ENCODE measurements at regions not wholly inside any gene's neighbourhood (a gene's known extent, or its start where the extent isn't known, plus 50 kb on each side); places are given as distances from the start of the nearest gene placed in this dataset.

DNA sequence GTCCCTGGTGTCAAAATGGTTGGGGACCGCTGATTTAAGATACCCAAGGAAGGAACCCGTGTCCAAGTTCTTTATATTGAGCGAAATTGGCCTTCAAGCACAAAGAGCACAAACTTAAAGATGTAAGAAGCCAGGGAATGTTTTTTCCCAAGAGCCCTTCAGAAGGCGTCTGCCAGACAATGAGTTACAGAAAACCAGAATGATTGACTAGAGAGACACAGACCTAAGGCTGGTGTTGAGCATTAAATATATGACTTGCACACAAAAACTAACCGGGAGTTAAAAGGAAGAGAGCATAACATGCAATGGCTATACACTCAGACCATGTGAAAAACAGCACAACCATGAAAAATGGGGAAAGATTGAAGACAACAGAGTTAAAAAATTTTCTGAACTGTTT, 157.5 kb upstream of the FAM9B start:
- TF ChIP-seq, protein P1, sequence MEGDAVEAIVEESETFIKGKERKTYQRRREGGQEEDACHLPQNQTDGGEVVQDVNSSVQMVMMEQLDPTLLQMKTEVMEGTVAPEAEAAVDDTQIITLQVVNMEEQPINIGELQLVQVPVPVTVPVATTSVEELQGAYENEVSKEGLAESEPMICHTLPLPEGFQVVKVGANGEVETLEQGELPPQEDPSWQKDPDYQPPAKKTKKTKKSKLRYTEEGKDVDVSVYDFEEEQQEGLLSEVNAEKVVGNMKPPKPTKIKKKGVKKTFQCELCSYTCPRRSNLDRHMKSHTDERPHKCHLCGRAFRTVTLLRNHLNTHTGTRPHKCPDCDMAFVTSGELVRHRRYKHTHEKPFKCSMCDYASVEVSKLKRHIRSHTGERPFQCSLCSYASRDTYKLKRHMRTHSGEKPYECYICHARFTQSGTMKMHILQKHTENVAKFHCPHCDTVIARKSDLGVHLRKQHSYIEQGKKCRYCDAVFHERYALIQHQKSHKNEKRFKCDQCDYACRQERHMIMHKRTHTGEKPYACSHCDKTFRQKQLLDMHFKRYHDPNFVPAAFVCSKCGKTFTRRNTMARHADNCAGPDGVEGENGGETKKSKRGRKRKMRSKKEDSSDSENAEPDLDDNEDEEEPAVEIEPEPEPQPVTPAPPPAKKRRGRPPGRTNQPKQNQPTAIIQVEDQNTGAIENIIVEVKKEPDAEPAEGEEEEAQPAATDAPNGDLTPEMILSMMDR (IDR thresholded peaks at IDR 0.05; ENCODE audit: borderline replicate concordance, extremely low read depth, low read length, poor library complexity, severe bottlenecking) = no peak
- no peak for TF ChIP-seq EZH2 (IDR thresholded peaks at IDR 0.05; ENCODE audit: borderline replicate concordance, low read depth, low read length, severe bottlenecking)
- H3K36me3 ChIP-seq (ENCODE audit: insufficient read depth, low read length) = no peaks in the 10 kb centered on the region
- no peak overlapping the region for H2AFZ ChIP-seq (ENCODE audit: low read depth, low read length)
- H3K9me3 ChIP-seq (ENCODE audit: insufficient read depth, low read length, severe bottlenecking) = no peaks in the 10 kb centered on the region
- no peak for DNase-seq
- H3K4me3 ChIP-seq (ENCODE audit: low read depth in 1 of 2, low read length in 2 of 2) = no peak overlapping the region
- H3K27ac ChIP-seq (ENCODE audit: low read length) = no peak overlapping the region
- H4K20me1 ChIP-seq (ENCODE audit: insufficient read depth, low read length) = no peaks in the 10 kb centered on the region
- H3K79me2 ChIP-seq (ENCODE audit: insufficient read depth, low read length) = no peaks in the 10 kb centered on the region
- no peak overlapping the region for H3K4me2 ChIP-seq (ENCODE audit: insufficient read depth, low read length)
- ATAC-seq (ENCODE audit: insufficient read depth, low read depth) = no peak
- H3K27me3 ChIP-seq (ENCODE audit: insufficient read depth, low read length, poor library complexity) = no peaks in the 10 kb centered on the region
- H3K4me1 ChIP-seq (ENCODE audit: insufficient read depth, low read length) = peaks cover 10% of the 10 kb centered on the region
- H3K9ac ChIP-seq (ENCODE audit: low read depth, low read length) = no peak overlapping the region

DNA sequence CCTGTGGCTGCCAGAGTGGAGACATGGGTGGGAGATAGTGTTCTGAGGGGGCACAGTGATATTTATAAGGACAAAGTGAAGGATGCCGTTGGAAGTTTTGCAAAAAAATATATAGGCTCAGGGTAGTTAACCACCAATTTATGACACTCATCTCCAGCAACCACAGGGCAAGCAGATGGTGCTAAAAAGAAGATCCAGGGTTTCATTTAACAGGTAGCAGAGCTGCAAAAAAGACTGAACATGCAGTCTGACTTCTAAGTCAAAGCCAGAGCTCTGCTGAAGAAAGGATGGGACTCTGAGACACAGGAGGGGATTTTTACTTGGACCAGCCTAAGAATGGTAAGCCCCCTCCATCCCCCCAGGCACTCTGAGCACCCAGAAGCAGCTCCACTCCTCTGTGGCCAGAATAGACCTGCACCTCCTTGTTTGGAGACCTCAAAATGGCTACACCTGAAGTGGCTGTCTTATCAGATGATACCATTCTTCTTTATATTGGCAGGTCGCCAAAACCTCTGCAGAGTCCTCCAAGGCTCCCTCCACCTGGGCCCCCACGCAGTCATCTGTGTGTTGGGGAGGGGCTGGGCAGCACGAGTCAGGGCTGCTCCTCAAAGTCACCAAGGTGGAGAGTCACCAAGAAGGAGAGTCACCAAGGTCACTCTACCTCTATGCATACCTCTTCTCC, 161.4 kb upstream of the FAM9B start:
- no peak for TF ChIP-seq EZH2 (IDR thresholded peaks at IDR 0.05; ENCODE audit: borderline replicate concordance, low read depth, low read length, severe bottlenecking)
- TF ChIP-seq, protein P1 (IDR thresholded peaks at IDR 0.05; ENCODE audit: borderline replicate concordance, extremely low read depth, low read length, poor library complexity, severe bottlenecking) = no peak
- Histone ChIP-seq H3K4me1 (ENCODE audit: insufficient read depth, low read length) (peaks cover 10% of the 10 kb centered on the region), H4K20me1 (ENCODE audit: insufficient read depth, low read length) (no peaks in the 10 kb centered on the region), H3K79me2 (ENCODE audit: insufficient read depth, low read length) (no peaks in the 10 kb centered on the region), H3K4me2 (ENCODE audit: insufficient read depth, low read length) (no peak overlapping the region), H3K27me3 (ENCODE audit: insufficient read depth, low read length, poor library complexity) (no peaks in the 10 kb centered on the region), H3K27ac (ENCODE audit: low read length) (no peak overlapping the region), H2AFZ (ENCODE audit: low read depth, low read length) (no peak overlapping the region), H3K4me3 (ENCODE audit: low read depth in 1 of 2, low read length in 2 of 2) (no peak overlapping the region), H3K9ac (ENCODE audit: low read depth, low read length) (no peak overlapping the region), H3K9me3 (ENCODE audit: insufficient read depth, low read length, severe bottlenecking) (no peaks in the 10 kb centered on the region), H3K36me3 (ENCODE audit: insufficient read depth, low read length) (no peaks in the 10 kb centered on the region)
- DNase-seq = peak; percentile 40
- peak; percentile 70 for ATAC-seq (ENCODE audit: insufficient read depth, low read depth)

GRCh38 chrX:9196961-9197640, 163.2 kb upstream of the FAM9B start:
- H3K36me3 ChIP-seq (ENCODE audit: insufficient read depth, low read length) = no peaks in the 10 kb centered on the region
- no peaks in the 10 kb centered on the region for H4K20me1 ChIP-seq (ENCODE audit: insufficient read depth, low read length)
- no peaks in the 10 kb centered on the region for H3K9me3 ChIP-seq (ENCODE audit: insufficient read depth, low read length, severe bottlenecking)
- DNase-seq (no peak), ATAC-seq (ENCODE audit: insufficient read depth, low read depth) (no peak)
- H3K4me2 ChIP-seq (ENCODE audit: insufficient read depth, low read length) = no peak overlapping the region
- H3K4me3 ChIP-seq (ENCODE audit: low read depth in 1 of 2, low read length in 2 of 2) = no peak overlapping the region
- H3K9ac ChIP-seq (ENCODE audit: low read depth, low read length) = no peak overlapping the region
- no peak overlapping the region for H2AFZ ChIP-seq (ENCODE audit: low read depth, low read length)
- no peak overlapping the region for H3K27ac ChIP-seq (ENCODE audit: low read length)
- H3K27me3 ChIP-seq (ENCODE audit: insufficient read depth, low read length, poor library complexity) = no peaks in the 10 kb centered on the region
- H3K4me1 ChIP-seq (ENCODE audit: insufficient read depth, low read length) = peaks cover 10% of the 10 kb centered on the region
- H3K79me2 ChIP-seq (ENCODE audit: insufficient read depth, low read length) = no peaks in the 10 kb centered on the region
- TF ChIP-seq, protein P1 (IDR thresholded peaks at IDR 0.05; ENCODE audit: borderline replicate concordance, extremely low read depth, low read length, poor library complexity, severe bottlenecking) = no peak
- TF ChIP-seq EZH2 (IDR thresholded peaks at IDR 0.05; ENCODE audit: borderline replicate concordance, low read depth, low read length, severe bottlenecking) = no peak
